HepG2 (cell line): ENCODE measurements at regions not wholly inside any gene's neighbourhood (a gene's known extent, or its start where the extent isn't known, plus 50 kb on each side); places are given as distances from the start of the nearest gene placed in this dataset.

ENCODE experiments used
- CEBPZ ChIP-seq: IDR thresholded peaks from 2 replicates; pipeline ENCODE4 v1.6.1; 2012; ENCODE audit warnings: low read length, improper control_type of control experiment
- CHD2 ChIP-seq: IDR thresholded peaks from 2 replicates; pipeline ENCODE4 v1.6.1; 2011; ENCODE audit warnings: low read depth, low read length, improper control_type of control experiment
- CHD4 ChIP-seq: fragments of 200-600 bp; sonication (generic); IDR thresholded peaks from 2 replicates; pipeline ENCODE4 v1.7.0; 2017; ENCODE audit warnings: mild to moderate bottlenecking, low read length, borderline replicate concordance
- GABPA ChIP-seq, 2 experiments: IDR thresholded peaks; 2 replicates each; pipeline ENCODE4 v1.6.1; 2011 to 2016; ENCODE audit warnings: low read depth in 2 of 2, low read length in 1 of 2, missing biosample characterization in 1 of 2, missing genetic modification characterization in 1 of 2
- POLR2A ChIP-seq, 2 experiments: IDR thresholded peaks; 2 replicates each; pipeline ENCODE4 v1.6.1; 2011; ENCODE audit warnings: low read depth in 2 of 2, low read length in 2 of 2, mild to moderate bottlenecking in 1 of 2, moderate library complexity in 1 of 2; ENCODE audit not compliant: insufficient read depth in 1 of 2
- PREB ChIP-seq: sonication (generic); formaldehyde crosslinking; IDR thresholded peaks from 2 replicates; pipeline ENCODE4 v1.4.0; 2020; ENCODE audit warnings: missing genetic modification reagents
- SOX6 ChIP-seq, 2 experiments: fragments of 450-650 bp in 1 of 2; sonication (generic) in 1 of 2; formaldehyde crosslinking in 1 of 2; IDR thresholded peaks; 2 replicates each; pipeline versions ENCODE4 v1.4.0 to v1.6.1; 2017 to 2020; ENCODE audit warnings: antibody characterized with exemption in 1 of 2, mild to moderate bottlenecking in 1 of 2, missing genetic modification reagents in 1 of 2
- ZNF205 ChIP-seq: IDR thresholded peaks from 2 replicates; pipeline ENCODE4 v1.6.1; 2018; ENCODE audit warnings: missing biosample characterization, missing genetic modification reagents
- ZNF282 ChIP-seq: fragments of 450-650 bp; IDR thresholded peaks from 2 replicates; pipeline ENCODE4 v1.6.1; 2018; ENCODE audit not compliant: partially characterized antibody
- ZNF615 ChIP-seq: sonication (generic); formaldehyde crosslinking; IDR thresholded peaks from 2 replicates; pipeline ENCODE4 v1.5.0; 2020; ENCODE audit warnings: mild to moderate bottlenecking, missing genetic modification reagents, borderline replicate concordance
- ZSCAN30 ChIP-seq: sonication (generic); formaldehyde crosslinking; IDR thresholded peaks from 2 replicates; pipeline ENCODE4 v1.5.0; 2020; ENCODE audit warnings: mild to moderate bottlenecking, missing genetic modification reagents
- TF ChIP-seq, protein P1 (sequence below): sonication (generic); formaldehyde crosslinking; IDR thresholded peaks from 2 replicates; pipeline ENCODE4 v1.4.0; 2020; ENCODE audit warnings: missing genetic modification reagents
- TF ChIP-seq, protein P2 (sequence below): sonication (generic); formaldehyde crosslinking; IDR thresholded peaks from 2 replicates; pipeline ENCODE4 v1.5.1; 2020; ENCODE audit warnings: mild to moderate bottlenecking, missing genetic modification reagents, borderline replicate concordance

DNA sequence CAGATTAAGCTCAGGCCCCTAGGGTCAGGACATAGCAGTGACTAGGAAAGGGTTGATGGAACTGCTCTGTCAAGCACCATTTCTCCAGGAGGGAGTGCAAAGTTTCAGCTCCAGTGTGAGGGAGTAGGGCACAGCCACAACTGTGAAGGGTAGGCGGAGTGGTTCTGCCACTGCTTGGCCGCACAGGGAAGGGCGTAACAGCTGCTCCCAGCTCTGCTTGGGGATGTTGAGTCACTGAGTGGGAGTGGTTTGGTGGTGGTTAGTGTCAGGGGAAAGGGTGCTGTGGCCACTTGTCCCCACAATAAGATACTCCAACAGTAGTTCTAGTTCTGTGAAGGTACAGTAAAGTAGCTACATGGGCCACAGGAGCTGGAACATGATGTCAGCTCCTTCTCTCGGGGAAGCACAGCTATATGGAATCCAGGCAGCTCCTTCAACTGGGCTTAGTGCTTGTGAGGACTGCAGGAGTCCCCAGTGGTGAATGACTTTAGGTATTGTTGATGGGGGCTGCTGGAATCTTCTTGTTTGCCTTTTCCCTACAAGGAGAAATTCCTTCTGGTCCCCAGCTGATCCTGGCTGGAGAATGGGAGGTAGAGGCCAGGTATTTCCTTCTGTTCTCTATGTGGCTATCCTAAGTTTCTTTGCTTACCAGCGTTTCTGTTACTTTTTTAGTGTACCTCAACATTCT, 314.5 kb downstream of the SPATA31D1 start:
- TF ChIP-seq, protein P1, sequence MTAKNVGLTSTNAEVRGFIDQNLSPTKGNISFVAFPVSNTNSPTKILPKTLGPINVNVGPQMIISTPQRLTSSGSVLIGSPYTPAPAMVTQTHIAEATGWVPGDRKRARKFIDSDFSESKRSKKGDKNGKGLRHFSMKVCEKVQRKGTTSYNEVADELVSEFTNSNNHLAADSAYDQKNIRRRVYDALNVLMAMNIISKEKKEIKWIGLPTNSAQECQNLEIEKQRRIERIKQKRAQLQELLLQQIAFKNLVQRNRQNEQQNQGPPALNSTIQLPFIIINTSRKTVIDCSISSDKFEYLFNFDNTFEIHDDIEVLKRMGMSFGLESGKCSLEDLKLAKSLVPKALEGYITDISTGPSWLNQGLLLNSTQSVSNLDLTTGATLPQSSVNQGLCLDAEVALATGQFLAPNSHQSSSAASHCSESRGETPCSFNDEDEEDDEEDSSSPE (CRISPR knock-in tag): no peak
- TF ChIP-seq ZNF282 (no peak), SOX6 (IDR thresholded peaks at IDR 0.05) (no peak), SOX6 (CRISPR knock-in tag; IDR thresholded peaks at IDR 0.05) (no peak), CEBPZ (no peak), ZNF205 (CRISPR knock-in tag) (no peak), CHD2 (no peak), ZNF615 (no peak), PREB (CRISPR knock-in tag) (no peak), GABPA (IDR thresholded peaks at IDR 0.05; ENCODE audit: low read depth, low read length) (no peak), GABPA (CRISPR knock-in tag; IDR thresholded peaks at IDR 0.05; ENCODE audit: low read depth) (no peak), ZSCAN30 (CRISPR knock-in tag) (no peak), CHD4 (no peak), POLR2A (IDR thresholded peaks at IDR 0.05; ENCODE audit: insufficient read depth in 1 of 2, low read depth in 2 of 2, low read length in 2 of 2) (no peak)
- TF ChIP-seq, protein P2, sequence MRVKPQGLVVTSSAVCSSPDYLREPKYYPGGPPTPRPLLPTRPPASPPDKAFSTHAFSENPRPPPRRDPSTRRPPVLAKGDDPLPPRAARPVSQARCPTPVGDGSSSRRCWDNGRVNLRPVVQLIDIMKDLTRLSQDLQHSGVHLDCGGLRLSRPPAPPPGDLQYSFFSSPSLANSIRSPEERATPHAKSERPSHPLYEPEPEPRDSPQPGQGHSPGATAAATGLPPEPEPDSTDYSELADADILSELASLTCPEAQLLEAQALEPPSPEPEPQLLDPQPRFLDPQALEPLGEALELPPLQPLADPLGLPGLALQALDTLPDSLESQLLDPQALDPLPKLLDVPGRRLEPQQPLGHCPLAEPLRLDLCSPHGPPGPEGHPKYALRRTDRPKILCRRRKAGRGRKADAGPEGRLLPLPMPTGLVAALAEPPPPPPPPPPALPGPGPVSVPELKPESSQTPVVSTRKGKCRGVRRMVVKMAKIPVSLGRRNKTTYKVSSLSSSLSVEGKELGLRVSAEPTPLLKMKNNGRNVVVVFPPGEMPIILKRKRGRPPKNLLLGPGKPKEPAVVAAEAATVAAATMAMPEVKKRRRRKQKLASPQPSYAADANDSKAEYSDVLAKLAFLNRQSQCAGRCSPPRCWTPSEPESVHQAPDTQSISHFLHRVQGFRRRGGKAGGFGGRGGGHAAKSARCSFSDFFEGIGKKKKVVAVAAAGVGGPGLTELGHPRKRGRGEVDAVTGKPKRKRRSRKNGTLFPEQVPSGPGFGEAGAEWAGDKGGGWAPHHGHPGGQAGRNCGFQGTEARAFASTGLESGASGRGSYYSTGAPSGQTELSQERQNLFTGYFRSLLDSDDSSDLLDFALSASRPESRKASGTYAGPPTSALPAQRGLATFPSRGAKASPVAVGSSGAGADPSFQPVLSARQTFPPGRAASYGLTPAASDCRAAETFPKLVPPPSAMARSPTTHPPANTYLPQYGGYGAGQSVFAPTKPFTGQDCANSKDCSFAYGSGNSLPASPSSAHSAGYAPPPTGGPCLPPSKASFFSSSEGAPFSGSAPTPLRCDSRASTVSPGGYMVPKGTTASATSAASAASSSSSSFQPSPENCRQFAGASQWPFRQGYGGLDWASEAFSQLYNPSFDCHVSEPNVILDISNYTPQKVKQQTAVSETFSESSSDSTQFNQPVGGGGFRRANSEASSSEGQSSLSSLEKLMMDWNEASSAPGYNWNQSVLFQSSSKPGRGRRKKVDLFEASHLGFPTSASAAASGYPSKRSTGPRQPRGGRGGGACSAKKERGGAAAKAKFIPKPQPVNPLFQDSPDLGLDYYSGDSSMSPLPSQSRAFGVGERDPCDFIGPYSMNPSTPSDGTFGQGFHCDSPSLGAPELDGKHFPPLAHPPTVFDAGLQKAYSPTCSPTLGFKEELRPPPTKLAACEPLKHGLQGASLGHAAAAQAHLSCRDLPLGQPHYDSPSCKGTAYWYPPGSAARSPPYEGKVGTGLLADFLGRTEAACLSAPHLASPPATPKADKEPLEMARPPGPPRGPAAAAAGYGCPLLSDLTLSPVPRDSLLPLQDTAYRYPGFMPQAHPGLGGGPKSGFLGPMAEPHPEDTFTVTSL (CRISPR knock-in tag): no peak
